ENCODE measurements at regions not wholly inside any gene's neighbourhood (a gene's known extent, or its start where the extent isn't known, plus 50 kb on each side); places are given as distances from the start of the nearest gene placed in this dataset.

DNA sequence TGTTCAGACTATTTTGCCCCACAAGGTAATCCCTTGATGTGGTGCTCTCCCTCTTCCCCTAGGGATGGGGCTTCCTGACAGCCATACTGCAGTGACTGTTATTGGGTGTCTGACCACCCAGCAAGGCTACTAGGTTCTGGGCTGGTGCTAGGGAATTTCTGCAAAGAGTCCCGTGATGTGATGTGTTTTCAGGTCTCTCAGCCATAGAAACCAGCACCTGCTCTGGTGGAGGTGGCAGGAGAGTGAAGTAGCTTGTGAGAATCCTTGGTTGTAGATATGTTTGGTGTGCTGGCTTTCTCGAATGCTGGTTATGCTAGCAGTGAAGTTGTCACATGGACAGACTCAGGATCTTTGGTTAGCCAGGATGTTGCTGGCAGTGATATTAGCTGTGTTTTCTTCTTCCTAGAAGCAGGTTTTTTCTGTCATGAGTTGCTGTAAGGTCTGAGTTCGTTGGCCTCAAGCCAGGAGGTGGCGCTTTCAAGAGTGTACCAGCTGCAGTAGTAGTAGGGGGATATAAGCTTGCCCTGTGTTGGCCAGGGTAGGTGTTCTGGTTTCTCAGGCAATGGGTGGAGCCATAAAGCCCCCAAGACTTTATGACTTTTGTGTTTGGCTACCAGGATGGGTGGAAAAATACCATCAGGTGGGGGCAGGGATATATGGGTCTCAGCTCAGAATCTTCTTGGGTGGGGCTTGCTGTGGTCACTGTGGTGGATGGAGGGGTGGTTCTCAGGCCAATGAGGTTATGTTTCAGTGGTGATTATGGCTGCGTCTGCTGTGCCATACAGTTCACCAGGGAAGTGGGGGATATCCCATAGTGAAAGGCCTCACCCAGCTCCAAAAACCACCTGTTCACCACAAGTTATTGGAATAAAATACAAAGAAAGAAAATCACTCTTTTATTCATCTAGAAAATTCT, 1112.3 kb downstream of the KCNT2 start:
- no peak for DNase-seq

GRCh38 chr1:195482137-195482536, 1126.1 kb downstream of the KCNT2 start:
- DNase-seq: no peak

DNA sequence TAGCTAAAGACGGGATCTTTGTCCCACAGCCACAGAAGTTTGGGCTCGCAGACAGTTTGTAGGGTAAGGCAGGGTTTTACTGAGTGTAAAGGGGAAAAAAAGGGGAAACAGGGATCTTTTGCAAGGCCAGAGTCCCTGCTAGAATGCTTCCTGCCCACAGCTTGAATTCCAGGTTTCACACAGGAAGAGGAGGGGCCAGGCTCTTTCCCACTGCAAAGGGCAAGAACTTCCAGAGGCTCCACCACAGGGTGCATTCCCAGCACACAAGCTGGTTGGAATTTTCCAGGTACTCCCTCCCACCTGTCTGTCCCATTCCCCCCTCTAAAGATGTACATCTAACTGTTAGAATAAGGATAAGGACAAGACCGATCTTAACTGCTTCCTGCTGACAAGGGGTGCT, 1126.9 kb downstream of the KCNT2 start:
- no peak for DNase-seq

GRCh38 chr1:195475568-195475967, 1132.7 kb downstream of the KCNT2 start:
- no peak for DNase-seq

GRCh38 chr1:195472291-195472690, 1135.9 kb downstream of the KCNT2 start:
- no peak for DNase-seq

DNA sequence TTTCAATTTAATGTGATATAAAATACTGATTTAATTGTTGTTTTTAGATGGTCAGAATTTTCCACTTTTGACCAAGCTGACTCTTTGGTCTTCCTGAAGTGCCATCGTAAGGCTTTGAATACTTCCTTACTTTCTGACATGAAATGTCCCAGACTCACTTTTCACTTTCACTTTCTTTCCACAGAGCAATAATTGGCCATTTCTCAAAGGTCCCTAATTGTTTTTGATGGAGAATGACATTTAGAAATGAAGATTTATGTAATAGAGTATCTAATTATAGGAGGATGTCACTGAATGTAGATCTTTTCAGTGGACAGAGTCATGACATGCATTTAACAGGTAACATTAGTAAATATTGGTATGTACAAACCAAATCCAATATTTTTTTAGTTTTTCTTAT, 1141.6 kb downstream of the KCNT2 start:
- DNase-seq: no peak

DNA sequence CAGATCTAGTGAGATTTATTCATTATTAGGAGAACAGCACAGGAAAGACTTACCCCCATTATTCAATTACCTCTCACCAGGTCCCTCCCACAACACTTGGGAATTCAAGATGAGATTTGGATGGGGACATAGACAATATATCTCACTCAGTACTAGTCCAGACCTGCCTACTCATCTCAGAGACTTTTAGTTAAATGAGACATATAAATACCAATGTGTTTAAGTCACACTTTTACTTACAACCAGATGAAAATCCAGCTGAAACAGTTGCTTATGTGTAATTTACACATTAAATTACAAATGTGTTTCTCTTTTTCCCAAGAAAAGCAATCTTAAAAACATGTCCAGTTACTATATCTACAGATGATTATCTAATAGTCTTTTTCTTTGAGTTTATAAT, 1145.6 kb downstream of the KCNT2 start:
- no peak for DNase-seq

- no peak for DNase-seq
Observed at GRCh38 chr1:195462152-195462551, 1146.1 kb downstream of the KCNT2 start.

GRCh38 chr1:195458365-195458764, 1149.9 kb downstream of the KCNT2 start:
- DNase-seq: no peak

- no peak for DNase-seq
Observed at GRCh38 chr1:195450794-195451193, 1157.4 kb downstream of the KCNT2 start.

DNA sequence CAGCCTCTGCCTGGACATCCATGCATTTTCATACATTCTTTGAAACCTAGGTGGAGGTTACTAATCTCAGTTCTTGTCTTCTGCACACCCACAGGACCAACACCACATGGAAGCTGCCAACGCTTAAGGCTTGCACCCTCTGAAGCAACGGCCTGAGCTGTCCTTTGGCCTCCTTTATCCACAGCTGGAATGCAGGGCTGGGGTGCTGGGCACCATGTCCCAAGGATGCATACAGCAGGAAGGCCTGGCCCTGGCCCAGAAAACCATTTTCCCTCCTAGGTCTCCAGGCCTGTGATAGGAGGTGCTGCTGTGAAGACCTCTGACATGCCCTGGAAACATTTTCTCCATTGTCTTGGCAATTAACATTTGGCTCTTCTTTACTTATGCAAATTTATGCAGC, 1168.6 kb downstream of the KCNT2 start:
- DNase-seq: no peak

GRCh38 chr1:195434566-195435203, 1173.6 kb downstream of the KCNT2 start:
- DNase-seq: no peak

GRCh38 chr1:195430826-195431225, 1177.4 kb downstream of the KCNT2 start:
- no peak for DNase-seq

- DNase-seq: no peak
Observed at GRCh38 chr1:195428927-195429326, 1179.3 kb downstream of the KCNT2 start.

- no peak for DNase-seq
Observed at GRCh38 chr1:195415584-195415983, 1192.7 kb downstream of the KCNT2 start.

GRCh38 chr1:195394567-195394966, 1213.7 kb downstream of the KCNT2 start:
- DNase-seq: no peak

- DNase-seq: no peak
Observed at GRCh38 chr1:195376190-195376589, 1232.0 kb downstream of the KCNT2 start.

DNA sequence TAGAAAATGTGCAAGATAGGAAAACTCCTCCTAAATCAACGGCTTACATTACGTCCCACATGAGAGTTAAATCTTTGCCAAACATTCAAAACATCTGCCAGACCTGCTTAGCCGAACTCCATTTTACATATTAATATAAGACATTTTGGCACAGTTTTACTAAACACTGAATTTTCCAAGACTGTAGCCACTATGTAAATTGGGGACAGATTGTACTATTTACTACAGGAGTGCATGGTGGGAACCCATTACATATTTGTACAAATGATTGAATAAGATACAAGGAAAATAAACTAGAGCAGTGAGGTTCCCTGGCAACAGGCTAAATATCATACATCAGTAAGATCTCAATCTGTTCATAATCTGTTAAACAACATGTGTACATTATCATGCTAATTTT, 1234.4 kb downstream of the KCNT2 start:
- DNase-seq: no peak

- no peak for DNase-seq
Observed at GRCh38 chr1:195345149-195345548, 1263.1 kb downstream of the KCNT2 start.

- DNase-seq: no peak
Observed at GRCh38 chr1:195337646-195338045, 1270.6 kb downstream of the KCNT2 start.

DNA sequence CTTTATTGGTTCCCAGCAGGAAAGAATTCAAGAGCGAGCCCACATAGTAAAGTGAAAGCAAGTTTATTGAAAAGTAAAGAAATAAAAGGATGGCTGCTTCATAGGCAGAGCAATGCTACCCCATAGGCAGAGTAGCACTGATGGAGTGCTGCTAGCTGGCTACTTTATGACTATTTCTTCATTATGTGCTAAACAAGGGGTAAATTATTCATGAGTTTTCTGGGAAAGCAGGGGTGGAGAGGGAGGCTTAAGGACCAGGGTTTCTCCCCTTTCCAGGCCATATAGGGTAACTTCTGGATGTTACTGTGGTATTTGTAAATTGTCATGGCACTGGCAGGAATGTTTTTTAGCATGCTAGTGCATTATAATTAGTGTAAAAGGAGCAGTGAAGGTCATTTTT, 1271.4 kb downstream of the KCNT2 start:
- no peak for DNase-seq

DNA sequence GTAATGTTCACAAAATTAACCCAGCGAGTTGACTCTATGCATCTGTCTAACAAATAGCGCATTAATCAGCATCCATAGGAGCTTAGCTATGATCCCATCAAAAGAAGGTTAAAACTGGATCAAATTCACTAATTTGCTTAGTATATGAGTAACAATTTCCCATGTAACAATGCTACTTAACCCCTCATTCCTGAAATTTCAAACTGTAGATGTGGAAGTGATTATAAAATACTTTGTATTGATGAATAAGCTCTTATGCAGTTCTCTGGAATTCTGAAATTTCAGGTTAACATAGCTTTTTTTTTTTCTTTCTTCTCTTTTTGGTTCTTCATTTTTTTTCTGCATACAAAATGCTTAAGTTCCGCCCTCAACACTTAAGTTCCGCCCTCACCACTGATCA, 1272.7 kb downstream of the KCNT2 start:
- DNase-seq: no peak

DNA sequence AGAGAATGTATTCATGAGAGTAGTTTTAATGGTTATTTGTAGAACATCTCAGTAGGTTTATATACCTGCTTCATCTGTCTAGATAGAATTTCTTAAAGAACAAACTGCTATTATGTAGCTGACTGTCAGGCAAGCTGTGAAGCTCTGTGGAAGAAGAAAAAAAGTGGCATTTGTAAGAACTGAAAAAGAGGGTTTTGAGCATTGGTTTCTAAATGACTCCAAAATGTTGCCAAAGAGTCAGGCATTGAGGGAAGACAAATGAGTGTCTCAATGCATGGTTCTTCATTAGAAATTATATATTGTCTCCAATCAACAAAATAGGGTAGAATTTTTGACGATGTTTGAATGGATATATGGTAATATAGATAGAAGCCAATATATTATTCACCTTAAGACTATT, 1276.1 kb downstream of the KCNT2 start:
- DNase-seq: no peak

DNA sequence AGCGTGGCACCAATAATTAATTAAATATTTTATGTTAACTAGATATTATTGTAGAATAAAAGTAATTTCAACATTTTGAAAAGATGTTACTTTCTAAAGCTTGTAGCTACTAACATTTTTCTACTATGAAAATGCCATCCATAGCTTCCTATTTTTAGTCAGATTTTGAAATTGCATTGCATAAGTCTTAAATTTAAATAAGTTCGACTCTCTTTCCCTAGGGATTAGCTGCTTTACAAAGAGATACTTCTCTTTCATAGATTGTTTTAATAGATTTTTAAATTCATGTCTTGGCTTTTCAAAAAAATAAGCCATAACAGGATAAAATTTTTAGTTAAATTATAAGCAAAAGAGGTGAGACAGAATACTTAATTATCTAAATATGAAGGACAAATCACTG, 1279.6 kb downstream of the KCNT2 start:
- no peak for DNase-seq

DNA sequence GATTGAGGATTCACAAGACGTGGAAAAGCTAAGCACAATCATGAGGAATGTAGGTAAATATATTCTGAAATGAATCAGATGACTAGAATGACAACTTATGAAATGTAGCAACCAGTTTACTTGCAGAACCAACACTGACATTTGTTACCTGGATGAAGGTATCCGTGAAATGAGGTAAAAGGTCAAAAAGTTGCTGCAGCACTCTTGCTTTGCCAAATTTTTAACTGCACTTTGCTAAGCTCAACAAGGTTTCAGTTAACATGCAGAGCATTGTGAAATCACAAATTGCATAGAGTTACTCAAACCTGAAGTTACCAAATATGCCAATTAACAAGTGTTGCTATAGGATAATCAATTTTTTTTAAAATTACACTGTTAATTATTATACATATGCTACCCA, 1280.1 kb downstream of the KCNT2 start:
- no peak for DNase-seq

All from HCEC 1CT (cell line).